GM23338 (cell line): ENCODE measurements at regions not wholly inside any gene's neighbourhood (a gene's known extent, or its start where the extent isn't known, plus 50 kb on each side); places are given as distances from the start of the nearest gene placed in this dataset.

Source experiments
- ATAC-seq: fragments of 200-7000 bp; cut with Tn5 transposase; 3 replicates; pipeline ENCODE4 v1.9.1; 2020
- DNase-seq: peaks from one replicate; pipeline ENCODE4 v3.0.0-alpha.2; 2015; ENCODE audit warnings: low spot score
- H2AFZ ChIP-seq: fragments of 200-600 bp; sonication (generic); 2 replicates; pipeline ENCODE4 v1.8.0; 2016; ENCODE audit warnings: antibody characterized with exemption, mild to moderate bottlenecking, moderate library complexity
- H3F3A ChIP-seq: fragments of 200-600 bp; sonication (generic); replicated peaks from 2 replicates; pipeline ENCODE4 v1.8.0; 2017; ENCODE audit warnings: antibody characterized with exemption, mixed run types, low read depth
- H3K27ac ChIP-seq: fragments of 200-600 bp; sonication (generic); 2 replicates; pipeline ENCODE4 v1.6.1; 2016; ENCODE audit warnings: low read depth
- H3K27me3 ChIP-seq: fragments of 200-600 bp; sonication (generic); 2 replicates; pipeline ENCODE4 v1.8.0; 2016; ENCODE audit warnings: mild to moderate bottlenecking, mixed run types, moderate library complexity; ENCODE audit not compliant: insufficient read depth
- H3K36me3 ChIP-seq: fragments of 200-600 bp; sonication (generic); 2 replicates; pipeline ENCODE4 v1.8.0; 2016; ENCODE audit warnings: mild to moderate bottlenecking; ENCODE audit not compliant: insufficient read depth
- H3K4me1 ChIP-seq: fragments of 200-600 bp; sonication (generic); 2 replicates; pipeline ENCODE4 v1.8.0; 2016; ENCODE audit warnings: mild to moderate bottlenecking, moderate library complexity; ENCODE audit not compliant: insufficient read depth
- H3K4me2 ChIP-seq: fragments of 200-600 bp; sonication (generic); 2 replicates; pipeline ENCODE4 v1.7.1; 2017; ENCODE audit warnings: mixed run types
- H3K4me3 ChIP-seq: fragments of 200-600 bp; sonication (generic); 2 replicates; pipeline ENCODE4 v1.6.1; 2016; ENCODE audit warnings: mixed run types
- H3K79me2 ChIP-seq: fragments of 200-600 bp; sonication (generic); replicated peaks from 2 replicates; pipeline ENCODE4 v1.8.0; 2017; ENCODE audit warnings: mild to moderate bottlenecking; ENCODE audit not compliant: insufficient read depth
- H3K9me2 ChIP-seq: fragments of 200-600 bp; sonication (generic); 2 replicates; pipeline ENCODE4 v1.8.0; 2017; ENCODE audit not compliant: insufficient read depth
- H4K20me1 ChIP-seq: fragments of 200-600 bp; sonication (generic); replicated peaks from 2 replicates; pipeline ENCODE4 v1.8.0; 2017; ENCODE audit warnings: mild to moderate bottlenecking; ENCODE audit not compliant: insufficient read depth
- H3K27ac Mint-ChIP-seq: 2 replicates; pipeline ENCODE4 v1.8.0; 2020; ENCODE audit warnings: inconsistent platforms, mild to moderate bottlenecking, moderate library complexity, mixed read lengths
- H3K27me3 Mint-ChIP-seq: 3 replicates; pipeline ENCODE4 v1.8.0; 2022; ENCODE audit warnings: low read depth, mild to moderate bottlenecking, moderate library complexity, mixed read lengths, inconsistent platforms; ENCODE audit not compliant: insufficient read depth, poor library complexity
- H3K36me3 Mint-ChIP-seq: 3 replicates; pipeline ENCODE4 v1.8.0; 2021; ENCODE audit warnings: low read depth, mild to moderate bottlenecking, inconsistent platforms, moderate library complexity, mixed read lengths
- H3K4me1 Mint-ChIP-seq: 3 replicates; pipeline ENCODE4 v1.8.0; 2020; ENCODE audit warnings: mild to moderate bottlenecking, inconsistent platforms, mixed read lengths
- H3K4me3 Mint-ChIP-seq: 3 replicates; pipeline ENCODE4 v1.8.0; 2021; ENCODE audit warnings: moderate library complexity, mild to moderate bottlenecking, inconsistent platforms, mixed read lengths
- H3K9me3 Mint-ChIP-seq: 3 replicates; pipeline ENCODE4 v1.8.0; 2020; ENCODE audit warnings: moderate library complexity, mild to moderate bottlenecking, inconsistent platforms, mixed read lengths
- CREB1 ChIP-seq: fragments of 250-450 bp; sonication (Bioruptor Pico); IDR thresholded peaks from 2 replicates; pipeline ENCODE4 v1.5.0; 2020; ENCODE audit warnings: low read depth, mild to moderate bottlenecking, moderate library complexity
- CTCF ChIP-seq, 2 experiments: fragments of 200-600 bp in 1 of 2; sonication (generic) in 1 of 2; conservative IDR thresholded peaks; 2 replicates each; pipeline versions ENCODE4 v1.5.1 to v1.6.1; 2016 to 2017; ENCODE audit warnings: antibody characterized with exemption in 2 of 2, low read depth in 2 of 2, mild to moderate bottlenecking in 2 of 2, moderate library complexity in 1 of 2
- ETS1 ChIP-seq: IDR thresholded peaks from 2 replicates; pipeline ENCODE4 v1.6.1; 2016; ENCODE audit warnings: antibody characterized with exemption
- EZH2phosphoT487 ChIP-seq: fragments of 200-600 bp; sonication (generic); IDR thresholded peaks from one replicate; pipeline ENCODE4 v1.8.1; 2018; ENCODE audit warnings: antibody characterized with exemption; ENCODE audit not compliant: unreplicated experiment
- NANOG ChIP-seq: IDR thresholded peaks from 2 replicates; pipeline ENCODE4 v1.6.1; 2016; ENCODE audit warnings: antibody characterized with exemption, borderline replicate concordance
- POLR2AphosphoS5 ChIP-seq: IDR thresholded peaks from 2 replicates; pipeline ENCODE4 v1.6.1; 2016; ENCODE audit warnings: antibody characterized with exemption, low read depth
- STAT1 ChIP-seq: IDR thresholded peaks from one replicate; pipeline ENCODE4 v1.6.1; 2016; ENCODE audit warnings: antibody characterized with exemption; ENCODE audit not compliant: unreplicated experiment
- ZNF331 ChIP-seq: fragments of 250-450 bp; sonication (Bioruptor Pico); IDR thresholded peaks from 2 replicates; pipeline ENCODE4 v1.5.0; 2020; ENCODE audit warnings: low read depth, mild to moderate bottlenecking, moderate library complexity
- TF ChIP-seq, protein P1 (sequence below): IDR thresholded peaks from one replicate; pipeline ENCODE4 v1.6.1; 2018; ENCODE audit warnings: antibody characterized with exemption; ENCODE audit not compliant: unreplicated experiment

DNA sequence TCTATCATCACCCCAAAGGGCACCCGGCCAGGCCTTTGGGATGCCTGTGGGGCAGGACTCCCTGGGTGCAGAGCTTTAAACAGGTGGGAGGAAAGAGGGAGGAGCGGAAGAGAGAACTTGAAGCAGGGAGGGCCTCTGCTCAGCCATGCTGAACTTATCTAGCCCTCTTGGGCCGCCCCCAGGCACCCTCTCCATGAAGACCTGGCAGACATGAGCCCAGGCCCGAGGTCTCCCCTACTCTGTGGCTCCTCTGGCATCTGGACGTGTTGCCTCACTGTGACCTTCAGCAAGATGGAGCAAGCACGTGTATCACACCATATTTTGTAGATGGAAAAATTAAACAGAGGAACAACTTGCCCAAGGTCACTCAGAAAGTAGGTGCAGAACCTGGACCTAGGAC, 711.4 kb downstream of the MATN1 start:
- Histone ChIP-seq H3K4me3 (no peak overlapping the region), H4K20me1 (no peaks in the 10 kb centered on the region), H3K27ac (no peak overlapping the region), H3K9me2 (no peaks in the 10 kb centered on the region), H3K36me3 (no peaks in the 10 kb centered on the region), H3K4me1 (no peaks in the 10 kb centered on the region; the same call in 1 of the 2 replicates), H3F3A (no peaks in the 10 kb centered on the region), H2AFZ (0 out of 2 replicates have a peak overlapping the region, but pooled peaks have one; percentile 7), H3K79me2 (no peaks in the 10 kb centered on the region), H3K4me2 (no peak overlapping the region), H3K27me3 (no peaks in the 10 kb centered on the region)
- Mint-ChIP-seq H3K4me1 (peaks cover 6% of the 10 kb centered on the region; the same call in 2 of the 3 replicates), H3K27me3 (peaks cover 10% of the 10 kb centered on the region), H3K36me3 (peaks cover 3% of the 10 kb centered on the region; the same call in 2 of the 3 replicates), H3K27ac (no peak overlapping the region), H3K9me3 (peaks cover 19% of the 10 kb centered on the region), H3K4me3 (no peak overlapping the region)
- DNase-seq (no peak), ATAC-seq (no peak)
- TF ChIP-seq CTCF (conservative IDR thresholded peaks at IDR 0.05; ENCODE audit: low read depth in 2 of 2) (no peak), CREB1 (CRISPR knock-in tag) (no peak), ETS1 (no peak), ZNF331 (CRISPR knock-in tag) (no peak)
- TF ChIP-seq, protein P1, sequence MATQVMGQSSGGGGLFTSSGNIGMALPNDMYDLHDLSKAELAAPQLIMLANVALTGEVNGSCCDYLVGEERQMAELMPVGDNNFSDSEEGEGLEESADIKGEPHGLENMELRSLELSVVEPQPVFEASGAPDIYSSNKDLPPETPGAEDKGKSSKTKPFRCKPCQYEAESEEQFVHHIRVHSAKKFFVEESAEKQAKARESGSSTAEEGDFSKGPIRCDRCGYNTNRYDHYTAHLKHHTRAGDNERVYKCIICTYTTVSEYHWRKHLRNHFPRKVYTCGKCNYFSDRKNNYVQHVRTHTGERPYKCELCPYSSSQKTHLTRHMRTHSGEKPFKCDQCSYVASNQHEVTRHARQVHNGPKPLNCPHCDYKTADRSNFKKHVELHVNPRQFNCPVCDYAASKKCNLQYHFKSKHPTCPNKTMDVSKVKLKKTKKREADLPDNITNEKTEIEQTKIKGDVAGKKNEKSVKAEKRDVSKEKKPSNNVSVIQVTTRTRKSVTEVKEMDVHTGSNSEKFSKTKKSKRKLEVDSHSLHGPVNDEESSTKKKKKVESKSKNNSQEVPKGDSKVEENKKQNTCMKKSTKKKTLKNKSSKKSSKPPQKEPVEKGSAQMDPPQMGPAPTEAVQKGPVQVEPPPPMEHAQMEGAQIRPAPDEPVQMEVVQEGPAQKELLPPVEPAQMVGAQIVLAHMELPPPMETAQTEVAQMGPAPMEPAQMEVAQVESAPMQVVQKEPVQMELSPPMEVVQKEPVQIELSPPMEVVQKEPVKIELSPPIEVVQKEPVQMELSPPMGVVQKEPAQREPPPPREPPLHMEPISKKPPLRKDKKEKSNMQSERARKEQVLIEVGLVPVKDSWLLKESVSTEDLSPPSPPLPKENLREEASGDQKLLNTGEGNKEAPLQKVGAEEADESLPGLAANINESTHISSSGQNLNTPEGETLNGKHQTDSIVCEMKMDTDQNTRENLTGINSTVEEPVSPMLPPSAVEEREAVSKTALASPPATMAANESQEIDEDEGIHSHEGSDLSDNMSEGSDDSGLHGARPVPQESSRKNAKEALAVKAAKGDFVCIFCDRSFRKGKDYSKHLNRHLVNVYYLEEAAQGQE = no peak

GRCh38 chr1:30010506-30011106, 712.8 kb downstream of the MATN1 start:
- H3K9me3 Mint-ChIP-seq = peaks cover 19% of the 10 kb centered on the region

More at GRCh38 chr1:30010506-30011106, 712.8 kb downstream of the MATN1 start:
- no peak for TF ChIP-seq CTCF (conservative IDR thresholded peaks at IDR 0.05; ENCODE audit: low read depth in 2 of 2)
- no peak for TF ChIP-seq ZNF331 (CRISPR knock-in tag)
- no peak for TF ChIP-seq POLR2AphosphoS5
- no peak for TF ChIP-seq CREB1 (CRISPR knock-in tag)
- no peak for TF ChIP-seq NANOG
- no peak for TF ChIP-seq STAT1
- TF ChIP-seq EZH2phosphoT487 = no peak
- Histone ChIP-seq H3K27ac (no peak overlapping the region), H3K4me3 (no peak overlapping the region), H3K9me2 (no peaks in the 10 kb centered on the region), H3F3A (no peaks in the 10 kb centered on the region), H3K4me1 (peaks cover 4% of the 10 kb centered on the region), H3K79me2 (no peaks in the 10 kb centered on the region), H4K20me1 (no peaks in the 10 kb centered on the region), H2AFZ (no peak overlapping the region), H3K4me2 (no peak overlapping the region), H3K36me3 (no peaks in the 10 kb centered on the region), H3K27me3 (no peaks in the 10 kb centered on the region)
- H3K27ac Mint-ChIP-seq = no peak overlapping the region
- no peak overlapping the region for H3K4me3 Mint-ChIP-seq
- peaks cover 10% of the 10 kb centered on the region for H3K27me3 Mint-ChIP-seq
- H3K36me3 Mint-ChIP-seq = peaks cover 3% of the 10 kb centered on the region; the same call in 2 of the 3 replicates
- ATAC-seq (no peak), DNase-seq (no peak)
- H3K4me1 Mint-ChIP-seq = peaks cover 13% of the 10 kb centered on the region
